Mononuclear cell (primary cell): ENCODE measurements at regions not wholly inside any gene's neighbourhood (a gene's known extent, or its start where the extent isn't known, plus 50 kb on each side); places are given as distances from the start of the nearest gene placed in this dataset.

ENCODE experiments used
- H3K27me3 ChIP-seq: 2 replicates; pipeline ENCODE4 v1.6.0; 2011; ENCODE audit warnings: low read length, control low read depth; ENCODE audit not compliant: insufficient read depth
- H3K4me1 ChIP-seq: 2 replicates; pipeline ENCODE4 v1.5.1; 2011; ENCODE audit warnings: mild to moderate bottlenecking, low read length, control low read depth; ENCODE audit not compliant: insufficient read depth
- H3K4me3 ChIP-seq: 2 replicates; pipeline ENCODE4 v1.5.1; 2011; ENCODE audit warnings: mild to moderate bottlenecking, low read length, moderate library complexity
- H3K9me3 ChIP-seq: 2 replicates; pipeline ENCODE4 v1.5.1; 2011; ENCODE audit warnings: low read depth, mild to moderate bottlenecking, control low read depth, low read length

DNA sequence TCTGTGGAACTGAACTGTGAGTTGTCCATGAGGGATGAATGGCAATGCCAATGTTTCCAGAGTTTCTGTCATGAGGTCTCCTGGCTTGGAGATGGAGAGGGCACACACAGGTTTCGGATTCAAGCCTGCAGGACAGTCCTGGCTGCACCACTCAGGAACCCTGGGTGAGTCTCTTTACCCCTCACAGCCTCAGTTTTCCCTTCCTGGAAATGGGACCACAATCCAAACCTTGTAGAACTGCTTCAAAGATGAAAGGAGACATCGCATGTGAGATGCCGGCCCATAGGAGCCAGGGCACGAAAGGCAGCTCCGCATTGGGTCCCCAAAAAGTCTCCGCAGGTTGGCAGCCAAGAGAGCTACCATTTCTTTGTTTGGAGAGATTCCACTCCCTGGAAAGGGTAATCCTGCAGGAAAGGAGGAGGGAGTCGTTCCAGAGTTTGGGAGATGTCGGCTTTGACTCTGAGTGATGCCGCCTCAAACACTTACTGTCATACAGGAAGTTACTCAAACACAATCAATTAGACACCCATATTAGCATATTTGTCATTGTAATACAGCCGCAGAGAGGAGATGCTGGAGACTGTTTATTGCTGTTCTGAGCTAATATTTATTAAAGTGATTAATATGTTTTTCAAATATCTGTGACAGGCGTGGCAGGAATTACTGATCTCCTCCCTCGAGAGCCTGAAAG lies 318.3 kb downstream of the MN1 start:
- H3K4me3 ChIP-seq = no peak overlapping the region
- H3K9me3 ChIP-seq = no peaks in the 10 kb centered on the region
- no peaks in the 10 kb centered on the region for H3K4me1 ChIP-seq
- H3K27me3 ChIP-seq = no peaks in the 10 kb centered on the region

DNA sequence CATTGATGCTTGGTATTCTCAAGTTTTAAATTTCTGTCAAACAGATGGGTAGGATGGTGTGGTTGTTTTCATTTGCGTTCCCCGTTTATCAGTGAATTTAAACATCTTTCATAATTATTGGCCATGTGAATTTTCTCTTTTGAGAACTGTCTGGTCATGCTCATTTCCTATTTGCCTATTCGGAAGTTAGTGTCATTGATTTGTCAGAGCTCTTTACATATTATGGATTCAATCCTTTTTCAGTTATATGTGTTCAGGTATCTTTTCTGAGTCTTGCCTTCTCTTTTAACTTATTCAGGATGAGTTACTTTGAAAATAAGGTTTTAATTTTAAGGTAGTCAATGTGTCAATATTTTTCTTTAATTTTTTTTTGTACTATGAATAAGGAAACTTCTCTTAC lies 315.7 kb downstream of the MN1 start:
- H3K4me1 ChIP-seq = no peaks in the 10 kb centered on the region
- no peaks in the 10 kb centered on the region for H3K9me3 ChIP-seq
- H3K4me3 ChIP-seq = no peak overlapping the region
- no peaks in the 10 kb centered on the region for H3K27me3 ChIP-seq

DNA sequence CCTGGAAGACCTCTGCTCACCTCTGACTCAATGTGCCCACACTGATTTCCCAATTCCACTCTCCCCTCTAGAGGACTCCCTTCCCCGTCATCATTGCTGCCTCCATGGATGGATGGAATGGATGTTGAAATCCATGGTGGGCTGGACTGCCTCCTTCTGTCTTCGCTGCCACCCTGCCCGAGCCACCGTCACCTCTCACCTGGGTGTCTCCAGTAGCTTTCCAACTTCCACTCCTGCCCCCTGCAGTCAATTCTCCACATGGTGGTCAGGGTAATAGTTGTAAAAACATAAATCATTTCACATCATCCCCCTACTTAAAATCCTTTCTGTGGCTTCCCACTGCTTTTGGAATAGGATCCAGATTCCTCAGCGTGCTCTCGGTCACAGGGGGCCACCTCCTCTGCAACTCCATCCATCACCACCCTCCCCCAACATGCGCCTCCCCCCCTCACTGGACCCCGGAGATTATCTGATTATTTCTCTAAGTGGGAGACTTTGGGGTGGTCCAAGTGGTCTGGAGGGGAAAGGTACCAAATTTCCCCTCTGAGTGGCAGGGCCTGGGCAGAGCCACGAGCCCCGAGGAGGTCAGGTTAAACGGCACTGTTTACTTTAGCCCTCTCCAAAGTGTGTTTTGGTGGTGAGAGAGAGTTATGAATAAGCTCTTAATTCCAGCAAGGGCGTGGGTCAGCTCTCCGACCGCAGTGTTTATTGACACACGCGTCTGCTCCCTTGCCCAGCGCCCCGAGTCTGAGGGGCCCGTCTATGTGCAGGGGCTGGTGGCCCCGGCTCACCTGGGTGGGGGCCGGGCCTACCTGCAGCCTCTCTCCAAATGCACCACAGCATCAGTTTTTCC lies 313.7 kb downstream of the MN1 start:
- Histone ChIP-seq H3K27me3 (no peaks in the 10 kb centered on the region), H3K4me1 (no peaks in the 10 kb centered on the region), H3K4me3 (no peak overlapping the region), H3K9me3 (no peaks in the 10 kb centered on the region)

DNA sequence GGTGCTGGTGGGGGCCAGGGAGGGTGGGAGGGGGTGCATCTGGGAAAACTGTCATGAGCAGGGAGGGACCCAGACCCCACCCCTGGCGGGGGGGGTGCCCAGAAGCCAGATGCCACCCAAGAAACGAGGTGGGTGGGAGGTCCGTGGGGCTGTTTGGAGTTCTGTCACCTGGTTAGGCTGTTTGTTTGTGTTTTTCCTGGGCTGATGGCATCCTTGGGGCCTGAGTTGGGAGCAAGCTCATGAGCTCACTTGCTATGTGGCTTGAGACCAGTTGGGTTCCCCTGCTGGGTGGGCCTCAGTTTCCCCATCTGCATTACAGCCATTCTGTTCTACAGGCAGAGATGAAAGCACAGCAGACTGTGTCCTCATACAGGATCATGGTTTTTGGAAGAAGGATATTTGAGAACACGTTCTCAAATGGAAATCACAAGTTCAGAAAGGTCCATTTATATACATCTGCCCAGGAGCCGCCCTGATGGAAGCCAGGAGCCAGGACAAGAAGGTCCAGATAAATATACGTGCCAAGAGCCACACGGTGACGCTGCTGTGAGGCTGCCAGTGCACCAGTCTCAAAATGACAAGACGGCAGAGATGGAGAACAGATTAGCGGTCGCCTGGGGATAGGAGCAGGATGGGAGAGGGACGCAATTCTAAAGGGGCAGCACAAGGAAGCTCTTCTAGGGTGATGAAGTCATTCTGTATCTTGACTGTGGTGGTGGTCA lies 312.9 kb downstream of the MN1 start:
- no peak overlapping the region for H3K4me3 ChIP-seq
- H3K27me3 ChIP-seq = no peaks in the 10 kb centered on the region
- H3K9me3 ChIP-seq = no peaks in the 10 kb centered on the region
- H3K4me1 ChIP-seq = no peaks in the 10 kb centered on the region

DNA sequence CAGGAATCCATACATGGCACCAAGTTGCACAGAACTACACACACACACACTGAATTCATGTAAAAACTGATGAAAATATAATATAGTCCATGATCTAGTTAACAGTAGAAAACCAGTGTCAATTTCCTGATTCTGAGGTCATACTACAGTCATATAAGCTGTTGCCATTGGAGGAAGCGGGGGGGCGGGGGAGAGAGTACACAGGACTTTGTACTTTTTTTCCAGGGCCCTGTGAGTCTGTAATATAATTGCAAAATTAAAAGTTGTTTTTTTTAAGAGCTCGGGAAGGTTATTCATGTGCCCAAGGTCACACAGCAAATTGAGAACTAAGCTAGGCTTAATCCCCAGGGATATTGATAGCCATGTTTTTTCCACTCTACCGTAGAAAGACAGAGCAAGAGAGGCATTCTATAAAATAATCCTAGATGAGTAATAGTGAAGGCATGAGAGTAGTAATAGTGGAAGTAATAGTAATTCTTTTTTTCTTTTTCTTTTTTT lies 312.3 kb downstream of the MN1 start:
- Histone ChIP-seq H3K27me3 (no peaks in the 10 kb centered on the region), H3K4me1 (no peaks in the 10 kb centered on the region)

DNA sequence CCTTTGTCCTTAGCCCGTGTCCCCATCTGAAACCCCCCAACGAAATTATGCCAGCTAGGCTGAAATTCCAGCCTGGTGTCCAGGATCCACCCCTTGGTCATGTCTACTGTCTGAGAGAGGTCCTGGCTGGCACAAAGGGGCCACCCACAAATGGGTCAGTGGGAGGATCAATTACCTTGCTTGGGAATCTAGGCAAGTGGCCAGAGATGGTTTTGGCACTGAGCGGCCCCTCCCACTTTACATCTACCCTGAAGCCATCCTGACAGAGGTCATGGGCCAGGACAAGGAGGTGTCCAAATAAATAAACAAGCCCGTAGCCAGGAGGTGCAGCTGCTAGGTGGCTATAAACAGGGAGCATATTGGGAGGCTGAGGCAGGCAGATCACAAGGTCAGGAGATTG lies 311.5 kb downstream of the MN1 start:
- no peaks in the 10 kb centered on the region for H3K4me1 ChIP-seq
- H3K4me3 ChIP-seq = no peak overlapping the region
- H3K9me3 ChIP-seq = no peaks in the 10 kb centered on the region
- H3K27me3 ChIP-seq = no peaks in the 10 kb centered on the region

More for the DNA sequence above, 312.3 kb downstream of the MN1 start:
- H3K9me3 ChIP-seq = no peaks in the 10 kb centered on the region
- H3K4me3 ChIP-seq = no peak overlapping the region

DNA sequence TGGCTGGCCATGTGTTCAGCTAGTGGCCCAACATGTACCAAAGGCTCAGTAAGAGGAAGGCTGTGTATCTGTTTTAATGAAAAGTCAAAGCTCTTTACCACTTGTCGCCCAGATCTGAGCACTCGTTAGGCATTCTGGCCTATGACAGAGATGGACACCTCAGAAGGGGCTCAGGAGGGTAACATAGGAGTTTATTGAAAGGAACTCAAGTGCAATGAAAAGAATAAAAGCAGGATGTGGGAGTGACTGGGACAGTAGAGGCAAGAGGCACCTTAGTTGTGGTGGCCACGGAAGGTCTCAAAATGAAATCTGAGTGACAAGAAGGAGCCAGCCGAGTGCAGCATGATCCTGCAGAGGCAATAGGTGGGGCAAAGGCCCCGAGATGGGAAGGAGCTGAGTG lies 309.7 kb downstream of the MN1 start:
- no peaks in the 10 kb centered on the region for H3K27me3 ChIP-seq
- H3K4me1 ChIP-seq = no peaks in the 10 kb centered on the region
- H3K9me3 ChIP-seq = no peaks in the 10 kb centered on the region
- H3K4me3 ChIP-seq = no peak overlapping the region

DNA sequence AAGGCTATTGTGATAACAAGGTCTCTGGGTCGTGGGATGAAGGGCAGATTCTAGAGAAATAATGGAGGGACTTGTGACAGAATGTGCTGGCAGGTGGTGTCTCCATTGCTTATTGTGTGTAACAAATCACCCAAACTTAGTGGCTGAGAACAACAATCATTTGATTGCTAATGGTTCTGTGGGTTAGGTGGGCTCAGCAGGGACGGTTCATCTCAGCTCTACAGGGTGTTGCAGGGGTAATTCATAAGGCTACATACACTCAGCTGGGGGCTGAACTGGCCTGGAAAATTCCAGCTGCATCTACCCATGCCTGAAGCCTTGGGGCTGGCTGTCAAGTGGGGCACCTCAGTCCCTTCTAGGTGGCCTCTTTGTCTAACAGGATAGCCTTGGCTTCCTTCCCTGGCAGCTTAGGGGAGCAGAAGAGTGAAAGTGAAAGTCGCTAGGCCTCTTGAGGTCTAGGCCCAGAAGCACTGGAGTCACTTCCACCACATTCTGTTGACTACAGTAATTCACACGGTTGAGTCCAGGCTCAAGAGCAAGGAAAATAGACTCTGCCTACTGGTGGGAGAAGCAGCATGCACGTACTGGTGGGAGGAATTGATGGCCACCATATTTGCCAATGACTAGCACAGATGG lies 308.9 kb downstream of the MN1 start:
- Histone ChIP-seq H3K4me3 (no peak overlapping the region), H3K9me3 (no peaks in the 10 kb centered on the region), H3K4me1 (no peaks in the 10 kb centered on the region), H3K27me3 (no peaks in the 10 kb centered on the region)

DNA sequence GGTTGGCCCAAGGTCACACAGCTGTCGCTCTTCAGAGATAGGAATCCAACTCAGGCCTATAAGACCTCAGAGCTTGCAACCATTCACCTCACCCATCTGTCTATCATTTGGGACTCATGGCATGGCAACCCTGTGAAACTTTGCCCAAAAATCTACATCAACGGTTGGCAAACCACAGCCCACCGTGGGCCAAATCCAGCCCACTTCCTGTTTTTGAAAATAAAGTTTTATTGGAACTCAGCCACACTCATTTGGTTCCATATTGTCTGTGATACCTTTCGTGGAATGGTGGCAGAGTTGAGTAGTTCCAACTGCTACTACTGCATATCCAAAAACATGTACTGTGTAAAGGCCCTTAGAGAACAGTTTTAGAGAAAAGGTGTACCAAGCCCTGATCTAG lies 307.8 kb downstream of the MN1 start:
- H3K4me1 ChIP-seq = no peaks in the 10 kb centered on the region
- H3K9me3 ChIP-seq = no peaks in the 10 kb centered on the region
- no peaks in the 10 kb centered on the region for H3K27me3 ChIP-seq
- no peak overlapping the region for H3K4me3 ChIP-seq

DNA sequence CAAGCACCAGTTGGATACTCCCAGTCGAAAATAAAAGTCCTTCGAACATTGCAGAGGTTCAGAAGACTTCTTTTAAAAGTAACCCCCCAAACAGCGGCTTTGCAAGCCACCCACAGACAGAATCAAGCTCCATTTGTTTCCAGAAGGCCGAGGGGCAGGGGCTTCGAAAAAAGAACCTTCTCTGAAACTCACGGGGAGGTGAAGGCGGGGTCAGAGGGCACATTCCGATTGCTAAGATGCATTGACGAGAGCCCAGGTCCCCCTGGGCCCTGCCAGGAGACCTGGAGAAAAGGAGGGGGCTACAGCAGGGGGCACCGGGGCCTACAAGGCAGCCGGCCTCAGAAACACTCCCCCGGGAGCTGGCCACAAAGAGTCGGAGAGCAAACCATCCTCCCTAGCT lies 306.8 kb downstream of the MN1 start:
- H3K9me3 ChIP-seq = no peaks in the 10 kb centered on the region
- no peaks in the 10 kb centered on the region for H3K27me3 ChIP-seq
- no peak overlapping the region for H3K4me3 ChIP-seq
- no peaks in the 10 kb centered on the region for H3K4me1 ChIP-seq

DNA sequence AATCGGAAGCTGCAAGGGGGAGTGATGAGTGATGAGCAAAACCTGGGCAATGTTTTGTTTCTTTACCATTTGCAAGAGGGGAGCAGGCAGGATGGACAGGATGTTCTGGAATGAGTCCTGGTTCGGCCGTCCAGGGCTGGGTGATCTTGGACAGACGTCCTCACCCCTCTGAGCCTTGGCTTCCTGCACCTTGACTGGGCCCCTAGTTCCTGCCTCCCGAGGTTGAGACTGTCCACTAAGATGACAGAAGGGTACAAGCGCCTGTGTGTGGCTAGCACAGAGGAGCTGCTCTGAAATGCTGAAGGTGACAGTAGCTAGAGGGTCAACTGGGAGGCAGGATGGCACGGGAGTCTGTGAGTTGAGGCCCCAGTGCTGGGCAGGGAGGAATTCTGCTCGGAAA lies 306.2 kb downstream of the MN1 start:
- no peaks in the 10 kb centered on the region for H3K27me3 ChIP-seq

DNA sequence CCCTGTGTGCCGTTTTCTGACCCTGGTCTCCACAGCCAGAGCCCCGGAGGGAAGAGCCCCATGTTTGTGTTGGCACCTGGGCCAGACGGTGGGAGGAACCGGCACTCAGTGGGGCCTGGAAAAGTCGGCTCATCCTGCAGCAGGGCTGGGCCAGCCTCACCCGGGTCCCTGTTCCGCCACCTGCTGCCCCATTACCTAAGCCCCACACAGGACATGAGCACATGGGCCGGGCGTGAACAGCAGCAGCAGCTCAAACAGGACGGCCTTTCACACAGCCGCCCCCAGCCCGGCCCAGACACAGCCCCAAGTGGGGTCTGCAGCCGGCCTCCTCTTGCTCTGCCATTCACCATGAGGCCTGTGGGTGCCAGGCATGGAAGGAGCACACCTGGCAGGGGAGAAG lies 302.4 kb downstream of the MN1 start:
- Histone ChIP-seq H3K27me3 (no peaks in the 10 kb centered on the region), H3K9me3 (no peaks in the 10 kb centered on the region), H3K4me1 (no peaks in the 10 kb centered on the region), H3K4me3 (no peak overlapping the region)

More for the DNA sequence above, 306.2 kb downstream of the MN1 start:
- Histone ChIP-seq H3K4me3 (no peak overlapping the region), H3K9me3 (no peaks in the 10 kb centered on the region), H3K4me1 (no peaks in the 10 kb centered on the region)

DNA sequence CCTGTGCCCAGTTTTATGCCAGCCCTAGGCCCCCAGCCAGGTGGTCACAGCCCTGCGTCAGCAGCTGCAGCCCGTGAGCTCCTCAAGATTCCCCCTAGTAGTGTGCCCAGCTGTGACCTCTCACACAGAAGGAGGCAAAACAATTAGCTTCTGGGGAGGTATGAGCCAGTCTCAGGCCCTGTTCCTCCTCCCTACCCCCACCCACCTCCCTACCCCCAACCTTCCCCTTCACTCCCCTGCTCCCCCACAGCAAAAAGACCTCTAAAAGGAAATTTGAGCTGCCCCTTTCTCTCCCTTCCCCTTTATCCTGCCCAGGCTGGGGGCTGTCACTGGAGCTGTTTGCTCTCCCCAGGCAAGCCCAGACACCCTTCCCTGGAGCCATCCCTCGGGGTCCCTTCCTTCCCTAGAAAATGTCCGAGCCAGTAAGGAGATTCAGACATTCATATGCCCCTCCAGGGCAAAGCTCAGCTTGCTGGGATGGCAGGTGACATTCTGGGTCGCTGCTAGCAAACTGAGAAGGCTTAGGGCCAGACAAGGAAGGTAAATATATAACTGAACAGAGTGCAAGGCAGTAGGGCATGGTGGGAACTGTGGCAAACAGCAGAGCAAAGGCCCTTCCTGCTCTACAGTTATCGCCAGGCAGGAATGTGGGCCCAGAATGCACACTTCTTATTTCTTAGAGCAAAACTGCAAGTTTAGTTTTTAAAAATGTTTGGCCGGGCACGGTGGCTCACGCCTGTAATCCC lies 300.2 kb downstream of the MN1 start:
- Histone ChIP-seq H3K27me3 (no peaks in the 10 kb centered on the region), H3K4me3 (no peak overlapping the region), H3K9me3 (no peaks in the 10 kb centered on the region), H3K4me1 (no peaks in the 10 kb centered on the region)

DNA sequence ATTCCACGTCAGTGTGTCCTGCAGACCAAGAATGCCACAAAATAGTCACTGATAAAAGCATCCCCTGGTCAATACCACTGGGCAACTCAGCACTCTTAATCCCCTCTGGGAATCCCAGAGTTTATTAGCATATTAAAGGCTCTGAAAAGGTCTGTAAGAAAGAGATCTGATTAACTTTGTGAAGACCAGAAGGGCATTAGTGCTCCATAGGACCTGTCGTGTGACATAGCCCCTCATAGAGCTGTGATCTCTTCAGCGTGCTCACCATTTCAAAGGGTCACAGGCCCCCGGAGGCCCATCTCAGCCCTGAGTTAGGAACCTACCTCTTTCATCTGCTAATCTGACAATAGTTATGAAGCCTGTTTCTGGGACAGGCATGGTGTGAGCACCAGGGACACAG lies 299.2 kb downstream of the MN1 start:
- H3K27me3 ChIP-seq = no peaks in the 10 kb centered on the region
- no peaks in the 10 kb centered on the region for H3K4me1 ChIP-seq
- no peak overlapping the region for H3K4me3 ChIP-seq
- no peaks in the 10 kb centered on the region for H3K9me3 ChIP-seq
